NCI-H146 treated with DMSO at 0.1 percent for 48 hours (cell line): ENCODE measurements at regions not wholly inside any gene's neighbourhood (a gene's known extent, or its start where the extent isn't known, plus 50 kb on each side); places are given as distances from the start of the nearest gene placed in this dataset.

ENCODE experiments used
- DNase-seq: peaks from one replicate; lab custom pipeline; 2025; ENCODE audit not compliant: unreplicated experiment; lab: John Stamatoyannopoulos, UW

GRCh38 chr7:112887337-112887736, 97.1 kb upstream of the TMEM168 start:
- no peak for DNase-seq

- DNase-seq, result no peak
Measured at GRCh38 chr7:112886208-112886607, 96.0 kb upstream of the TMEM168 start.

GRCh38 chr7:112882991-112883390, 92.8 kb upstream of the TMEM168 start:
- DNase-seq, result no peak

- no peak for DNase-seq
Measured at GRCh38 chr7:112882511-112882910, 92.3 kb upstream of the TMEM168 start.

GRCh38 chr7:112882022-112882421, 91.8 kb upstream of the TMEM168 start:
- no peak for DNase-seq

GRCh38 chr7:112880818-112881418, 90.7 kb upstream of the TMEM168 start:
- DNase-seq, result no peak

GRCh38 chr7:112877691-112878460, 87.7 kb upstream of the TMEM168 start:
- DNase-seq, result no peak

GRCh38 chr7:112876877-112877276, 86.7 kb upstream of the TMEM168 start:
- DNase-seq, result no peak

- no peak for DNase-seq
Measured at GRCh38 chr7:112874909-112875308, 84.7 kb upstream of the TMEM168 start.

GRCh38 chr7:112873831-112874553, 83.8 kb upstream of the TMEM168 start:
- no peak for DNase-seq

- DNase-seq, result no peak
Measured at GRCh38 chr7:112869111-112869774, 79.0 kb upstream of the TMEM168 start.

- no peak for DNase-seq
Measured at GRCh38 chr7:112868609-112869008, 78.4 kb upstream of the TMEM168 start.

GRCh38 chr7:112866424-112866823, 76.2 kb upstream of the TMEM168 start:
- no peak for DNase-seq

- DNase-seq, result no peak
Measured at GRCh38 chr7:112864380-112864779, 74.2 kb upstream of the TMEM168 start.

GRCh38 chr7:112858838-112859237, 68.6 kb upstream of the TMEM168 start:
- no peak for DNase-seq

- no peak for DNase-seq
Measured at GRCh38 chr7:112855227-112855626, 65.0 kb upstream of the TMEM168 start.

- no peak for DNase-seq
Measured at GRCh38 chr7:112854169-112854568, 64.0 kb upstream of the TMEM168 start.

GRCh38 chr7:112853422-112853821, 63.2 kb upstream of the TMEM168 start:
- DNase-seq, result no peak

GRCh38 chr7:112843151-112843550, 53.0 kb upstream of the TMEM168 start:
- no peak for DNase-seq
